AG09309 (cell line): ENCODE measurements at regions not wholly inside any gene's neighbourhood (a gene's known extent, or its start where the extent isn't known, plus 50 kb on each side); places are given as distances from the start of the nearest gene placed in this dataset.

Experiments used
- DNase-seq: peaks from one replicate; pipeline ENCODE4 v3.0.0-alpha.2; 2010; ENCODE audit warnings: low read depth
- H3K4me3 ChIP-seq: 2 replicates; pipeline ENCODE4 v1.5.1; 2011; ENCODE audit warnings: mild to moderate bottlenecking, low read depth, low read length, moderate library complexity; ENCODE audit not compliant: control insufficient read depth
- TF ChIP-seq, protein P1 (sequence below): IDR thresholded peaks from 2 replicates; pipeline ENCODE4 v1.5.1; 2011; ENCODE audit warnings: mild to moderate bottlenecking, low read depth, low read length, inconsistent platforms; ENCODE audit not compliant: insufficient read depth, control insufficient read depth; ENCODE audit errors: missing control alignments

DNA sequence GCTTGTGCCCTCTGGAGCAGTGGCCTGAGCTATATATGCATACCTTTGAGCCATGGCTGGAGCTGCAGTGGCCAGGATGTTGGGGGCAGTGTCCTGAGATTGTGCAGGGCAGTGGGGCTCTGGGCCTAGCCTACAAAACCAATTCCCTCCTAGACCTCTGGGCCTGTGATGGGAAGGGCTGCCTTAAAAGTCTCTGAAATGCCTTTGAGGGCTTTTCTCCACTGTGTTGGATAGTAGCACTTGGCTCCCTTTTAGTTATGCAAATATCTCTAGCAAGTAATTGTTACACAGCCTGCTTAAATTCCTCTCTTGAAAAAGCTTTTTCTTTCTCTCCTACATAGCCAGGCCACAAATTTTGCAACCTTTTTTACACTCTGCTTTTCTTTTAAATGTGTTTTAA, 426.4 kb downstream of the ACTR3B start:
- no peak for DNase-seq
- no peak overlapping the region for H3K4me3 ChIP-seq
- TF ChIP-seq, protein P1, sequence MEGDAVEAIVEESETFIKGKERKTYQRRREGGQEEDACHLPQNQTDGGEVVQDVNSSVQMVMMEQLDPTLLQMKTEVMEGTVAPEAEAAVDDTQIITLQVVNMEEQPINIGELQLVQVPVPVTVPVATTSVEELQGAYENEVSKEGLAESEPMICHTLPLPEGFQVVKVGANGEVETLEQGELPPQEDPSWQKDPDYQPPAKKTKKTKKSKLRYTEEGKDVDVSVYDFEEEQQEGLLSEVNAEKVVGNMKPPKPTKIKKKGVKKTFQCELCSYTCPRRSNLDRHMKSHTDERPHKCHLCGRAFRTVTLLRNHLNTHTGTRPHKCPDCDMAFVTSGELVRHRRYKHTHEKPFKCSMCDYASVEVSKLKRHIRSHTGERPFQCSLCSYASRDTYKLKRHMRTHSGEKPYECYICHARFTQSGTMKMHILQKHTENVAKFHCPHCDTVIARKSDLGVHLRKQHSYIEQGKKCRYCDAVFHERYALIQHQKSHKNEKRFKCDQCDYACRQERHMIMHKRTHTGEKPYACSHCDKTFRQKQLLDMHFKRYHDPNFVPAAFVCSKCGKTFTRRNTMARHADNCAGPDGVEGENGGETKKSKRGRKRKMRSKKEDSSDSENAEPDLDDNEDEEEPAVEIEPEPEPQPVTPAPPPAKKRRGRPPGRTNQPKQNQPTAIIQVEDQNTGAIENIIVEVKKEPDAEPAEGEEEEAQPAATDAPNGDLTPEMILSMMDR: no peak

DNA sequence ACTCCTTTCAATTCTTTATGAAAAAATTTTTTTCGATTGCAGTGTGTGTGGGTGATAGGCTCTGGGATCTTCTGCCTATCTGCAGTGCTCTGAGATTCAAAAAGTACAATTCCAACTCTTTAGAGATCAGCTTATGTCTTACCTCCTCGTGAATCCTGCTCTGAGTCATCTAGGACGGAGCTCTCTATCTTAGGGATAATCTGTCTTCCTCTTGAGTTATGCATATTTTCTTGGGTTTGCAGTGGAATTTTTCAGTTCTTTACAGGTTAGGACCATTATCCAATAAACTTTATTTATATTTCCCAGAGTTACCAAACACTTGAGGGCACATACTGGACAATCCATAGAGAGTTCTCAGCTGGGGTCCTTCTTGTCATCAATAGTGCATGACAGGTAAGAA, 428.6 kb downstream of the ACTR3B start:
- TF ChIP-seq, protein P1: no peak
- no peak for DNase-seq
- no peak overlapping the region for H3K4me3 ChIP-seq

DNA sequence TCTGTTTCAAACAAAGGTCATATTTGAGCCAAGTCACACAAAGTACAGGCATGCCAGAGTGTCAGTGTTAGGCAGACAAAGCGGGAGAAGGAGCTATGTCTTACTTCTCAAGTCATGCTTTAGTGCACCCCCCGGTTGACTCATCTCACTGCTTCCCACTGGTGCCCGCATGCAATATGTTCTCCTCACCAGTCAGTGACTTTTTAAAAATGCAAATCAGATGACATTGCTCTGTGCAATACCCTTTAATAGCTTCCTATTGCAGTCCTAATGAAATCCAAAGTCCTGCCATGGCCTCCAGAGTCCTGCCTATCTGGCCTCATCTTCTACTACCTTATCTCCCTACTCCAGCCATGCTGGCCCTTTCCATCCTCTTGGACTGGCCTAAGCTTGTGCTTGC, 429.1 kb downstream of the ACTR3B start:
- TF ChIP-seq, protein P1: no peak
- DNase-seq: no peak
- no peak overlapping the region for H3K4me3 ChIP-seq

DNA sequence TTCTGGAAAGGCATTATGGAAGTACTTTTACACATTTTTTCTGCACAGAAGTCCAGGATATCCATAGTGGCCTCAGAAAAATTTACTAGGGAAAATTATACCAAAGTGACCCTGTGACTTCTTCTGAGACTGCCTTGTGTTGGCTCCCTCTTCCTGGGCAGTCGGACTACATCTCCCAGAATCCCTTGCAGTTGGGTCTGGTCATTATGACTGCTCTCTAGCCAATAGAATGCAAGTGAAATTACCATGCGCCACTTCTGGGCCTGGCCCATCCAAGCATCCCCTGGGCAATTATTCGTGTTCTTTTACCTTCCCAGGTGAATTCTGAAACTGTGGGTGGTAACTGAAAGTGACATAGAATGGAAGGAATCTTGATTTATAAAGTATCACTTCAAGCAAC, 430.9 kb downstream of the ACTR3B start:
- H3K4me3 ChIP-seq: no peak overlapping the region
- no peak for DNase-seq

DNA sequence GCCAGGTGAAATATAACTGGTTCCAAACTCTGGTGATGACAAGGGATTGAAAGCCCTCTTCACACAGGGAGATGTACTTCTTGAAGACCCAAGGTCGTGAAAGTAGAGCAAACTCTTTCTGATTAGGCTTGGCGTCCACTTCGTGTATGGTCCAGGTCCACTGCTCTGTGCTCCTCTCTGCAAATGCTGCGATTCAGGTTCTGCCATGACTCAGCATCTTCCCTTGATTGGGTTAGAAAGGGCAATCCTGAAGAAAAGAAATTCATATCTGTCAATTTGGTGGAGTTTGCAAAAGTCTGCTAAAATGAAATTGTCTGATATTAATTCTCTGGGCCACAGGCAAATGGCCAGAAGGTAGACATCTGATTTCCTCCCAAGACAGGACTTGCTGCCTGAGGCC, 431.4 kb downstream of the ACTR3B start:
- H3K4me3 ChIP-seq: no peak overlapping the region
- no peak for DNase-seq
- TF ChIP-seq, protein P1: no peak

More for the DNA sequence above, 430.9 kb downstream of the ACTR3B start:
- TF ChIP-seq, protein P1: no peak

DNA sequence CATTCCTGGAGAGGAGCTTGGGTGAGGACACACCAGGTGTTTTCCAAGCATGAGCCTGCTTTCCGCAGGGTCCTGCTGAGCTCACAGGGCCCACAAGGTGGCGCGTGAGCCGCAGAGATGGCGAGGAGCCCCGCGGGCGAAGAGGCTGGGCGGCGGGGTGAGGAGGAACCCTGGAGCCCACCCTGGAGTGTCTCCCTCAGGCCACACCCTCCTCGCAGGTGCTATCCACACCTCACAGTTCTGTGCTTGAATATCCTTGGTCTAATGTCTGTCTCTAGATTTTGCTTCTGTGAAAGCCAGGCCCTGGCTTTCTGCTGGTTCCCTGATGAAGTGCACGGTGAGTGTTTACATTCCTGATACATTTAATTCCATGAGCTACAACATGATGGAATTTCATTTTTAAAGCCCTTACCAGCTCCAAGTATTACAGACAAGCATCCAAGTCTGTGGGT, 433.6 kb downstream of the ACTR3B start:
- TF ChIP-seq, protein P1: no peak
- H3K4me3 ChIP-seq: no peak overlapping the region
- DNase-seq: no peak

DNA sequence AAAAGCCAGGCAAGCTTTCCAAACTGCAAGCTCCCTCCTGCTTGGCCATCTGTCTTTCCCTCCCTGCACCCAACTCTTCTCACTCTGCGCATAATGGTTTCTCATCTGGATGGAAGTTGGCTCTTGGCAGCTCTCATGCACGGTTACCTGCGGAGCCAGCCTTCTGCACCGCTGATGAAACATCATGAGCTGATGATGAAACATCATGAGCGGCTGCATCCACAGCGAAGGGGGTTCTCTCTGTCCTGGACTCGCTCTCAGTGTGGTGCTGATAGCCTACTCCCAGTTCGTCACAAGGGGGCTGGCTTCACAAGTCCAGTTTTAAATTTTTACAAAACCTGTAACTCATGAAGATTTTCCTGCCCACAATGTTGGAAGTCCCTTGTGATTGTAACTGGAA, 457.5 kb downstream of the ACTR3B start:
- TF ChIP-seq, protein P1: no peak
- DNase-seq: no peak
- no peak overlapping the region for H3K4me3 ChIP-seq
